NAMALWA (cell line): ENCODE measurements at regions not wholly inside any gene's neighbourhood (a gene's known extent, or its start where the extent isn't known, plus 50 kb on each side); places are given as distances from the start of the nearest gene placed in this dataset.
"Not testable (repeated sequence)": the region's sequence is repeated elsewhere in the genome, so short reads cannot be mapped to it uniquely, and the experiment has no call there.

Source experiments
- DNase-seq: peaks from one replicate; pipeline ENCODE4 v3.0.0-alpha.2; 2015; ENCODE audit warnings: low spot score

DNA sequence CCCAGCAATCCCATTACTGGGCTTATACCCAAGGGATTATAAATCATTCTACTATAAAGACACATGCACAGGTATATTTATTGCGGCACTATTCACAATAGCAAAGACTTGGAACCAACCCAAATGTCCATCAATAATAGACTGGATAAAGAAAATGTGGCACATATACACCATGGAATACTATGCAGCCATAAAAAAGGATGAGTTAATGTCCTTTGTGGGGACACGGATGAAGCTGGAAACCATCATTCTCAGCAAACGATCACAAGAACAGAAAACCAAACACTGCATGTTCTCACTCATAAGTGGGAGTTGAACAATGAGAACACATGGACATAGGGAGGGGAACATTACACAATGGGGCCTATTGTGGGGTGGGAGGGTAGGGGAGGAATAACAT lies 224.4 kb upstream of the SERP2 start:
- not testable (repeated sequence) for DNase-seq

DNA sequence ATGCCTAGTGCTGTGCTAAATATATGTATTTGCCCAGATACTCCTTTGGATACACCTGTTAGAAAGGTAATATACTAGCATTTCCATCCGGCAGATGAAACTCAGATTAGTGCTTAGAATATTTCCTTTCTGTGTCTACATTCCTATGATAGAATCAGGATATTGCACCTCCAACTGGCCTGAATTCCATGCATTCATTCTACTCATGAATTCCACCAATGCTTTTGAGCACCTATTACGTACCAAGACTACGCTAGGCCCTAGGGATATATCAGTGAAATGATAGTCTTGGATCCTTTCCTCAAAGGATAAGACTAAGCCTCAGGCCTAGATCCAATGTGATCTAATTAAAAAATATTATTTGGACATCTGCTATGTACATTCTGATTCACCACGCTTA lies 223.8 kb upstream of the SERP2 start:
- no peak for DNase-seq

GRCh38 chr13:44151474-44151873 lies 222.2 kb upstream of the SERP2 start:
- DNase-seq, result no peak

GRCh38 chr13:44153496-44153895 lies 220.1 kb upstream of the SERP2 start:
- DNase-seq, result no peak

DNA sequence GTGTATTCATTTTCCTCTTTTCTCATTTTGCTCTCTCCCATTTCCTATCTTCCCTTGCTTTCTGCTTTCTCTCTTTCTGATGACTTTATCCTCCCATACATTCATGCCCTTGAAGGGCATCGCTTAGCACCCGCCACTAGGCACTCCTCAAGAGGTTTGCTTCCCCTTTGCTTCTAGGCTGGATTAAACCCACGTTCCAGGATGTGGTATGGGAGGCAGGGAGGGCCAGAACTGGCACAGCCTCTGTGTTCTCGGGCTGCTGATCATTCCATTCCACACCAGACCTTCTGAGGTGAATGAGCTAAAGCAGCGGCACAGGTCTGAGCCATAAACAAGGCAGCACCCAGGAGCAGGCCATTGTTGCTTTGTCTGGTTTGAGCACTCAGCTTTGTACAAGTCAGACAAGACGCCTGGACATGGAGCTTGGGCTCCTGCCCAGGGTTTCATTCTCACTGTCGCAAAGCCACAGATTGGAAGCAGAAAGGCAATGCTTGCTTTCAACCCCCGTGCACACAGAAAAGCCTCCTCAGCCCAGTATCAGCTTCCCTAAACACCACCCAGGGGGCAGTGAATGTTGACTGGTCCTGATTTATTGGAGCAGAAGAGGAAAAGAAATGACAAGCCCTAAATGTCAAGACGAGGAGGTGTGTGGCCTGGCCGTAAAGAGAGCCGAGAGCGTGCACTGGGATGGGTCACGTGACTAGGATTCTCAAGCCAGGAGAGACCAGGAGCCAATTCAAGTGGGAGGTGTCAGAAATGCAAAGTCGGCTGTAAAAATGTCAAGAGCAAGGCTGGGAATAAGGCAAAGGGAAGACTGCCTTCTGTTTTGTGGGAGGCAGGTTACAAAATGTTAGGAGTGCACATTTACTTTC lies 218.0 kb upstream of the SERP2 start:
- no peak for DNase-seq

DNA sequence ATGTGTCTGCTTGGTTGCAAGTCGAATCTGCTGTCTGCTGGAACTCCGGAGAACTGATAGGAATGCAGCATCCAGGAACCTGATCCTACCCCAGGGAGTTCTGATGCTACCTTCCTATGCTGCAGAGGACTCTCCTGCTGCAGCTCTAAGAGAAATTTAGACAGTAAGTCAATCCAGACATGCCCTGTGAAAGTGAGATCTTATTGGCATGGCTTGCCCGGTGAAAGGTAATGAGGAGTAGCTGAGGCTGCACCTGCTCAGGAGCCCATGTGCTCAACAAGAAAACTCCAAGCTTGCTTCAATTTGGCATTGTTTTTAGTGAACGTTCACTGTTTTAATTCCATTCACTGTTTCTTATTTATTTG lies 217.3 kb upstream of the SERP2 start:
- no peak for DNase-seq

- no peak for DNase-seq
Observed at GRCh38 chr13:44157606-44158005, 216.0 kb upstream of the SERP2 start.

DNA sequence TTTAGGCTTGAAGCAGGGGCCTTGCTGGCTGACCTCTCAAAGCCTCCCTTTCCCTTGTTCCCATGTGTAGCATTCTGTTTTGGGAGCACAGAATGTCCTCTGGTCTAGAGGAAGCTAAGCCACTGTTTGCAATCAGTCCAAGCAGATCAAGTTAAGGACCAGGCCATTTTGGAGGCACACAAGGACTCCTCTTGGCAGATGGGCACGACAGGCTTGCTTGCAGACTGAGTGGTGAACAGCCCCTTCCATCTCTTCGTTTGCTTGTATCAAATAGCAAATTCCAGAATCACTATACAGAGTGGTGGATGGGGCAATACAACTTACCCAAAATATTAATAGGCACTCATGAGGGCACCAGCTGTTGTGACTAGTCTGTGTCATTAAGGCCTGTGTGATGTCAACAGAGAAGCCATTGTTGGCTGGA lies 215.5 kb upstream of the SERP2 start:
- DNase-seq, result no peak

DNA sequence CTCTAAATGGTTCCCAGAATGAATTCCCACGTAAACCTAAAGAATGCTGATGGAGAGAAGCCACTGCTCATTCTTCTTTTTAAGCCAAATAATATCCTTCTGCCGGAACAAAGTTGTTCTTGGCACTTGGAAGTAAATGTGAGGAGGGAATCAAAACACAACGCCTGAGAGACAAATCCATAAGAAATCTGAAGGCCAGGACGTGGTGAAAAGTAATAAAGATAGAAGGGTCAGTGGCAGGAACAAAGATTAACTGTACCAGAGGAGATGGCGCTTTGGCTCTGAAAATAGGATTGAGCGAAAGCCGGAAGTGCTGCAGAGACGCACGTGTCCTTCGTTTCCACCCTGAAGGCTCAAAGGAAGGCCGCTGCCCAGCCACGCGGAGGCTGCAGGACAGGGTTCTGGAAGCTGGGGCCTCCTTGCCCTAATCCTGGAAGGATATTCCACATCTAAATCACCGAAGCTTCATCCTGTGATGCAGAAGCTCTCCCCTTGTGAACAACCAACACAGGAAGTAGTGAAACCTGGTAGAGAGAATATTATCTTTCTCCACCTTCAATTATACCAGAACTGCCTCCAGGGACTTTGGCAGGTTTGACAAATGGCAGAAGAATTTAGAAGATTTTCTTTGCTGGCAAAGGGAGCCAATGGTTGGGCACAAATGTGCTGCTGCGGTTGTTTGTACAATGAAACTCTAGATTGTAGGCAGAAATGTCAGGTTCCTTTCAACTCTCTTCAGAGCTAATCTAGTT lies 214.6 kb upstream of the SERP2 start:
- no peak for DNase-seq

DNA sequence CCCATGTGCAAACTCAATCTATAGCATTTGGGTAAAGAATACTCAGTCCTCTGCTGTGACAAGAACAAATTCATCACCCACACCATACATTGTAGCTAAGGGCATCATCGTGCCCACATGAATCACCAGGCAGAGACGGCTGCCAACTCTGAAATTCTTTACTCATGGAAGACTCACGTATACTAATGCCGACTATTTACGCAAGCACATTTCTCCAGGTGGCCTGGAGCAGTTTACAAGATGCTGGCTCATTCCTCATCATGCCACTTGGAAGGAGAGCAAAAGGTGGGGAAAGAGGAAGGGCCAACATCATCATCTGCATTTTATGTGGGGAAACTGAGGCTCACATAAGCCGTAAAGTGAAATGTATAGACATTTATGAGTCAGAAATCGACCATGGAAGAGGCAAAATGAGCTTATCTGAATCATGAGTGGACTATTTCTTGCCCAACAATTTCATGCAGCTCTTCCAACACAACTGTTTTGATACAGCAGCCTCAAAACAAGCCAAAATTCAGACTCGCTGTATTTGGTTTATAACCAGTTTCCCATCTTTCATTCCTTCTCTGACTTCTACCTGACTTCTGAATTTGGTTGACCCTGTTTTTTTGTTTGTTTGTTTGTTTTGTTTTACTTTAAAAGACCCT lies 213.9 kb upstream of the SERP2 start:
- DNase-seq, result no peak

- DNase-seq, result no peak
Observed at GRCh38 chr13:44160591-44161191, 212.9 kb upstream of the SERP2 start.

- DNase-seq, result no peak
Observed at GRCh38 chr13:44163108-44163507, 210.5 kb upstream of the SERP2 start.

DNA sequence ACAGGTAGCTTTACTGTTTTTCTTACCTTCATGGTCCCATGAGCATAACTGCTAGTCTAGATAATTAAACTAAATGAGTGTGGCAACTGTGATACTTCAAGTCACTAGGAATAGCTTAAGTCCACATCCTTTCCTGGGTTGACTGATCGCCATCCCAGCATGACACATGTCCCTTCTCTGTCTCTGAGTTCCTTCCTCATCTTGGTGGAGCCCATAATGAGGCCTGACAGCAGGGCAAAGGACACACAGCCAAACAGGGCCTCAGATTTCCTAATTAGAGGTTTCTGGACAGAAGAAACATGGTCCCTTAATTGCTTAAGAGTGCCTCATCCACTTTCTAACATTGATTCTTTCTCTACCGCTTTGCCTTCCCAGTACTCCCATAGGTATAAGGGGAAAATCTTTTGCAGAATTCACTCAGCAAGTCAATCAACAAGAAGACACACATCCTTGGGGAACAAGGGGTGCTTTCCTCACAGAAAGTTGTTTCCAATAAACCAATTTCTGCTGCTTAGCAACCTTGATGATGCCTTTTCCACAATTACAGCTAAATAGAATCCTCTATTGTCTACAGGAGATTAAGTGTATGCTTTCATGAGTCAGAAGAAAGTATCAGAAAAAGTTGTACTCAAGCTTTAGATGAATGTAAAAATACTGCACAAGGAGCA lies 208.3 kb upstream of the SERP2 start:
- no peak for DNase-seq

DNA sequence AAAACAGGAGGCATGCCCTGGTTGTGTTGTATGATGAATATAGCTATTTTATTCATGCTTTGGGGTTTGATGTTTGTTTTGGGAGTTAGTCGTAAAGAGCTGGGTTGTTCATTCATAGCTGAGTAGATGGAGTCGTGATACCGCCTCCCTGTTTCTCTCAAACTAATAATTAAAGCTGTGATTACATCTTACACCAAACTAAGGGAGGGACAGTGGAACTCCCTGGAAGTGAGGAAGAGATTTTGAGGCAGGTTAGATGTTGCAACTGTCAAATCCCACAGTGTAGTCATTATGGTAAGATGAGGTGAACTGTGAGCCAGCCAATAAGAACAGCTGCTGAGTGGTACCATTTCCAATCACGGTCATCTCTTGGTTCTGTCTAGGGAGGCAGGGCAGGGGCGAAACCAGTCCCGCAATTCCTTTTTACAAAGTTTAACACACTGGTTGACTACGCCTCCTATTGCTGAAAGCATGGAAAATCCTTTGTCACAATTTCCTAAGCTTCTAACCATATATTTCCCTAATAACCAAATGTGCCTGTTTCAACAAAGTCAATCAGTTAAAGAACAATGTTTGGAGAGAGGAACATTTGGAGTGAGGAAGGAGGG lies 207.6 kb upstream of the SERP2 start:
- no peak for DNase-seq

DNA sequence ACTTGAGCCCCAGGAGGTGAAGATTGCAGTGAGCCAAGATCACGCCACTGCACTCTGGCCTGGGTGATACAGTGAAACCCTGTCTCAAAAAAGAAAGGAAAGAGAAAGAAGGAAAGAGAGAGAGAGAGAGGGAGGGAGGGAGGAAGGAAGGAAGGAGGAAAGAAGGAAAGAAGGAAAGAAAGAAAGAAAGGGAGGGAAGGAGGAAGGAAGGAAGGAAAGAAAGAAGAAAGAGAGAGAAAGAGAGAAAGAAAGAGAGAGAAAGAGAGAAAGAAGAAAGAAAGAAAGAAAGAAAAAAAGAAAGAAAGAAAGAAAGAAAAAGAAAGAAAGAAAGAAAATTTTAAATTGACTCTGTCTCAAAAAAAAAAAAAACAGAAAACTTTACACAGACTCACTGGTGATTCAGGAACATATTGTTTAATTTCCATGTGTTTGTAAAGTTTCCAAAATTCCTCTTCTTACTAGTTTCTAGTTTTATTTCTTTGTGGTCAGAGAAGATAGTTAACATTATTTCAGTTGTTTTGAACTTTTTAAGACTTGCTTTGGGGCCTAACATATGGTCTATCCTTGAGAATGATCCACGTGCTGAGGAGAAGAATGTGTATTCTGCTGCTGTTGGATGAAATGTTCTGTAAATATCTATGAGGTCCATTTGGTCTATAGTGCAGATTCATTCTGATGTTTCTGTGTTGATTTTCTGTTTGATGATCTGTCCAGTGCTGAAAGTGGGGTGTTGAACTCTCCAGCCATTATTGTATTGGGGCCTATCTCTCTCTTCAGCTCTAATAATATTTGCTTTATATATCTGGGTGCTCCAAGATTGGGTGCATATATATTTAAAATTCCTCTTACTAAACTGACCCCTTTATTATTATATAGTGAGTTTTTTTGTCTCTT lies 204.4 kb upstream of the SERP2 start:
- DNase-seq, result no peak

DNA sequence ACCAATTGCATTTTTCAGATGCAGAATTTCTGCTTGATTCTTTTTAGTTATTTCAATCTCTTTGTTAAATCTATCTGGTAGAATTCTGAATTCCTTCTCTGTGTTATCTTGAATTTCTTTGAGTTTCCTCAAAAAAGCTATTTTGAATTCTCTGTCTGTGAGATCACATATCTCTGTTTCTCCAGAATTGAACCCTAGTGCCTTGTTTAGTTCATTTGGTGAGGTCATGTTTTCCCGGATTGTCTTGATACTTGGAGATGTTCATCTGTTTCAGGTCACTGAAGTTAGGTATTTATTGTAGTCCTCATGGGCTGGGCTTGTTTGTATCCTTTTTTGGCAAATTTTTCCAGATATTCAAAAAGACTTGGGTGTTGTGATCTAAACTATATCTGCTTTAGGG lies 202.9 kb upstream of the SERP2 start:
- DNase-seq, result no peak

DNA sequence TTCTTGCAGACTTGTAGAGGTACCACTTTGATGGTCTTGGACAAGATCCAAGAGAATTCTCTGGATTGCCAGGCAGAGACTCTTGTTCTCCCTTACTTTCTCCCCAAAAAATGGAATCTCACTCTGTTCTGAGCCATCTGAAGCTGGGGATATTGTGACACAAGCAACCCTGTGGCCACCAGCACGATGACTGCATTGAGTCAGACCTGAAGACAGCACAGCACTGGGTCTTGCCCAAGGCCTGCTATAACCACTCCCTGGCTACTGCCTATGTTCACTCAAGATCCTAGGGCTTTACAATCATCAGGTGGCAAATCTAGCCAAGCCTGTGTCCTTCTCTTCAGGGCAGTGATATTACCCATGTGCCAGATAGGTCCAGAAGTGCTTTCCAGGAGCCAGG lies 202.5 kb upstream of the SERP2 start:
- no peak for DNase-seq

DNA sequence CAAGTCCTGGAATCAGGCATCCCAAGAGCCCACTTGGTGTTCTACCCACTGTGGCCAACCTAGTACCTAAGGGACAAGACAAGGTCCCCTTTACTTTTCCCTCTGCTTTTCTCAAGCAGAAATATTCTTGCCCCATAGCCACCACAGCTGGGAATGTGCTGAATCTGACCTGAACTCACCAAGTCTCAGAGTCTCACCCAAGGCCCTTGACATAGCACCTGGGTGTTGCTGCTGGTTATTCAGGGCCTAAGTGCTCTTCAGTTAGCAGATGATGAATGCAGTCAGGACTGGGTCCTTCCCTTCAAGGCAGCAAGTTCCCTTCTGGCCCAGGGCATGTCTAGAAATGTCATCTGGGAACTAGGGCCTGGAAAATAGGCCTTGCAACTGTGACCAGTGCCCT lies 201.8 kb upstream of the SERP2 start:
- no peak for DNase-seq

GRCh38 chr13:44172281-44172810 lies 201.3 kb upstream of the SERP2 start:
- DNase-seq, result no peak

- no peak for DNase-seq
Observed at GRCh38 chr13:44174769-44175425, 198.7 kb upstream of the SERP2 start.
